ENCODE measurements at regions not wholly inside any gene's neighbourhood (a gene's known extent, or its start where the extent isn't known, plus 50 kb on each side); places are given as distances from the start of the nearest gene placed in this dataset.

DNA sequence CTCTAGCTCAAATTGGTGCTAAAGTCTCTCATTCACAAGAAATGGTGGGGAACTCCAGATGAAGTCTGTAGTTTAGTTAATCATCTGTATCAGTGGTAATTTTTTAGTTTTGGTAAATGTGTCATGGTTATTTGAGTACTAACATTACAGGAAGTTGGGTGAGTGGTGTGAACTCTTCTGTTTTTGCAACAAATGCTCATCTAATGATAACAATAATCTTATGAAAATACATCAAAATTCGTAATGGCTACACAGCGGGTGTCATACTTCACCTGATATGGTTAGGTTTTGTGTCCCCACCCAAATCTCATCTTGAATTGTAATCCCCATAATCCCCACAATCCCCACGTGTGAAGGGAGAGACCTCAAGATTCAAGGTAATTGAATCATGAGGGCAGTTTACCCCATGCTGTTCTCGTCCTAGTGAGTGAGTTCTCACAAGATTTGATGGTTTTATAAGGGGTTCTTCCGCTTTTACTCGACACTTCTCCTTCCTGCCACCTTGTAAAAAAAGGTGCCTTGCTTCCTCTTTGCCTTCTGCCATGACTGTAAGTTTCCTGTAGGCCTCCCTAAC lies 209.3 kb upstream of the FOXN3 start:
- no peak for DNase-seq

DNA sequence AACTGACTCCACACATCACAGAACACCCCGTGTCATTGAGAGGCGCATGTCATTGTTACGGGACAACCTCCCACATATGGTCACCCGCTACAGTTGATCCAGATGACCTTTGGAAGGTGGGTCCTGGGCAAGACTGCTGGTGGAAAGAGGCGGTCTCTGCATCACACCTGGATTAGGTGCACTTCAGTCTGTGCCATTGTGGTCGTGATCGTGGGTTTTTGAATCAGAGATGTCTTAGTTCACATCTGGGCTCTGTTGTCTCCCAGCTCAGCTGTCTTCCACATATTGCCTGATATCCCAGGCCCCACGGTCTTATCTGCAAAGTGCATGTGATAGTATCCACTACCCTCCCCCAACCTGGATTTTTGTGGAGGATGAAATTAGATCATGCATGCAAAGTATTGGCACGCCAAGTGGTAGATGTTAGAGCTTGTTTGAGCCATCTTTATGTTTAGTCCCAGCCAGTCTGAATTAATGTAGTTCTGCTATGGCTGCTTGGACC lies 208.7 kb upstream of the FOXN3 start:
- no peak for DNase-seq

GRCh38 chr14:89625244-89625713 lies 208.2 kb upstream of the FOXN3 start:
- peak; percentile 54 for DNase-seq

DNA sequence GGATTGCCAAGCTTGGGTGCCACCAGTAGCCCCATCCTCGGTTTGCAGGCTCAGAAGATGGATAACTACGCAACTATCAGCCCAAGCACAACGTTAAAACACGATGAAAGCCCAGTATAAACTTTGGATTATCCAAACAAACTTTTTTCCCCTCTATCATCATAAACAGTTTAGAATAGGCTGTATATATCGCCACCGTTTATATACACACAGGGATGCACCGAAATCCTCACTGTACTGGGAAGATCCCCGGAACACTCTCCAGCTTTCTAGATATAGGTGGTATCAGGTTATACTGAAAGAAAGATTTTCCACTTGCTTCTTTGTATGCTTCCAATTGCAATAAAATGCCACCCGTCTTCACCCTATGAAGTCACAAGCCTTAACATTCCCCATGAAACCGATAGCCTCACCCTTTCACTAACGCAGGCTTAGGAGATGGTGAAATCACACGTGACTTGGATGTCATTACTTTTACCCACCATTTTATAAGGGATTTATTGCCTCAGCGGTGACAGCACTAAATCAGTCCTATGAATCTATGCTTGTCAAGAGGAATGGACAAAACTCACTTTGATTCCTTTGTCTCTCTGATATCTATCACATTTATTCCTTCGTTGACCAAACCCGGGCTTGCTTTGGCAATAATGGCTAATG lies 207.6 kb upstream of the FOXN3 start:
- peak; percentile 54 for DNase-seq

GRCh38 chr14:89621791-89622638 lies 205.0 kb upstream of the FOXN3 start:
- DNase-seq, result no peak

DNA sequence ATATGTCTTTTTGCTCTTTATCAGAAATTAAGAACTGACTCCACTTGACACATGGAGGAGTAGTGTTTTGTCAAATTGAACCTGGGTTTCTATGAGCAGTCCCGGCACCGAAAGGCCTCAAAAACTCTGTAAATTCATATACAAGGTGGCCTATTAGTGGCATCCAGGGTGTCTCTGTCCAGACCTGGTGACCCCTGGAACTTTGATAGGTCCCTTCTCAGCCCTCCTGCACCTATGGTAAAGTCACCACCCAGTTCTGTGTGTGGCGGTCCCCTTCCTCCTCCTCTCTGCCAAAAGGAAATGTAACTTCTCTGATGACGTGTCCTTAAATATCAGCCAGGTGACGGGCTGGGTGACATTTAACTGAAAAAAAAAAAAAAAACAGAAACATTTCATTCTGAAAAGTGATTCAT lies 204.0 kb upstream of the FOXN3 start:
- DNase-seq, result no peak

DNA sequence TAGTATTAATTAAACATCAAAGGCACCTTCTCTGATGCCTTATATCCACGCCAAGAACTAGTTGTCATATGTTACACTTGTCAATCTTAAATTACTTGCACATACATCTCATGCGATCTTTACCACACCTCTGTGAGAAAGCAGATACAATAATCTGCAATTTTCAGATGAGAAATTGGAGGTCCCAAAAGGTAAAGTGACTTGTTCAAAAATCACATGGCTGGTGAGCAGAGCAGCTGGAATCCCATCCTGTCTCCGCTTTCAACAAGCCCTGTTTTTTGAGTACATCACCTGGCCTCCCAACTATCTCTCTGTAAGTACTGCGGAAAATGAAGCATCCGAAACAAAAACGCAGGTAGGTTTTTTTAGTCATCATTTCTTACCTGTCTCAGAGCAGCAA lies 203.4 kb upstream of the FOXN3 start:
- DNase-seq, result no peak

- no peak for DNase-seq
These were observed 202.6 kb upstream of the FOXN3 start for GRCh38 chr14:89619596-89619995.

- DNase-seq, result peak; percentile 75
These were observed 201.9 kb upstream of the FOXN3 start for GRCh38 chr14:89618811-89619551.

DNA sequence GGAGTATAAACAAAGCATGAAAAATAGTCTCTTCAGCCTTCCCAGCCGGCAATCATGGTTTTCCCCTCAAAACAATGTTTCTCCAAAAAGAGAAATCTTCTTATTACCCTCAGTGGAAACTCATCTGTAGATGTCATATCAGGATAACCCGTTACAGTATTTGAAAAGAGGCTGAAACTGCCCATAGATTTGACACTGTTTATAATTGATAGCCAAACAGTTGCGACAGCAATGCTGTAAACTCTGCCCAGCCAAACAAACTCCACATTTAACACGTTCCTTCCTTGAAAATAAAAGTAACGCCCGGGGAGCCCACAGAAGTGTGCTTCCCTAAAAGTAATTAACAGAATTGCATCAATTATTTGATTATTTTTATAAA lies 201.3 kb upstream of the FOXN3 start:
- DNase-seq, result peak; percentile 59

- peak; percentile 66 for DNase-seq
These were observed 200.7 kb upstream of the FOXN3 start for GRCh38 chr14:89617481-89618329.

DNA sequence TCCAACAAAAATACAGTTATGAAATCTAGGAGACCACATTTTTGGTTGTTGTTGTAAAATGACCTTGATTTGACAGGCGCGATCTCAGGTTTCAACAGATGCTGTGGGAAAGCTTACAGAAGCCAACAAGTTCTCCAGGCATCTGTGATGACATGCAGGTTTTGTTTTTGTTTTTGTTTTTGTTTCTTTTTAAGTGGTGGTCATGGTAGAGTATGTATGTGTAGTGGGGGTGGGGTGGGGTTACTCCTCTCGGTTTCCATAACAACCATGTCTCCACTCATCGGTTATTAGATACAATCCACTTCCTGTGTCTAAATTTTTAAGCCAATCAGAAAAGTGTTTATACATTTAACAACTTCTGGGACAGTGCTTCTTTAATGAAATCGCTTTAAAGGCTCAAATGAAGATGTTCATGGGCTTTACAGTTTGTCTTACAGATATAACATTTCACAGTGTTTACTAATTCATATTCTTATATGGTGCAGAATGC lies 199.9 kb upstream of the FOXN3 start:
- peak; percentile 30 for DNase-seq

DNA sequence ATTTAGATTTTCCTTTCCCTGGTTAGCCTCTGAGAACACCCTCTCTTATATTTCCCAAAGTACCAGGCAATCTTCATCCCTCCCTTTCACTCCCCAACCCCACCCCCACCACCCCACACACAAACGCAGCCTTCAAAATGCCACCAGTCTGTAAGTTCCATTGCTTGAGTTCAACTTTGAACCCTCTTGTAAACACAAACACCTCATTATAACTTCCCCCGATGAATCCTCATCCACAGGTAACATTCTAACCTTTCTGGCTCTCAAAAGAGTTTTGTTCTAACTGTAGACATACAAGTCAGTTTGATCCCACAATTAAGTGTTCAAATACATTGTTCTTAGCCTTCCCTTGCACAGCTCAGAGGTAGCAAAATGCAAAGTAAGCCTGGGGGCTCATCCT lies 199.4 kb upstream of the FOXN3 start:
- no peak for DNase-seq

- DNase-seq, result no peak
These were observed 198.4 kb upstream of the FOXN3 start for GRCh38 chr14:89615421-89615820.

- DNase-seq, result no peak
These were observed 197.1 kb upstream of the FOXN3 start for GRCh38 chr14:89614009-89614691.

DNA sequence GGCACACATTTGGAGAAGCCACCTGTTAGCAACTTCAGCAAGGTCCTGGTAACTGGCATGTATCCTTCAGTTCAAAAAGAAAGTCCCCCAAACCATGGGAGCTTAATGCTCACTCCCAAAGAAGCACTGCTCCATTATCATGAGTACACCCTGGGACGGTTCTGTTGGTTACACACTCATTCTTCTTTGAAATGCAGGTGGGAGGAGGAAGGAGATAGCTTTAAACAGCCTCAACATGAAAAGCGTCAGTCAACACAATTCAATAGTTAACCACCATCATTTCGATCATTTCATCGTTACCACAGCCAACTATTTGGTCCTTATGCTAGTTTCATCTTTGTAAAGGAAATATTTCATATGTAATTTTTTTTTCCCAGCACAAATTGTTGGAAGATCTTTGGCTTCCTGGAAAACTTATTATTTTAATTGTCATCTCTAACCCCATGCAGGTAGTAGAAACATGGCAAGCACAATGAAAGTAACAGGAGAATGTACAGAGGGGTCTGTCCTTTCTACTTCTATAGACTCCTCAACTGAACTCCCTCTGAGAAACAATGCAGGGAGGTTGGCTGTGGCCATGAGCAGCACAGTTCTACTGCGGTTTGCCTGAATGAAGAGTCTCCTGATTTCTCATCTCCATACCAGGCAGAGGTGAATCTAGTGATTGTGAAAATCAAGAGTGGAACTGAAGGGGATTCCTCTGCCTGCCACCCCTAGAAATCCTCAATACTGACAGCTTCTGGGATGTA lies 196.4 kb upstream of the FOXN3 start:
- no peak for DNase-seq

DNA sequence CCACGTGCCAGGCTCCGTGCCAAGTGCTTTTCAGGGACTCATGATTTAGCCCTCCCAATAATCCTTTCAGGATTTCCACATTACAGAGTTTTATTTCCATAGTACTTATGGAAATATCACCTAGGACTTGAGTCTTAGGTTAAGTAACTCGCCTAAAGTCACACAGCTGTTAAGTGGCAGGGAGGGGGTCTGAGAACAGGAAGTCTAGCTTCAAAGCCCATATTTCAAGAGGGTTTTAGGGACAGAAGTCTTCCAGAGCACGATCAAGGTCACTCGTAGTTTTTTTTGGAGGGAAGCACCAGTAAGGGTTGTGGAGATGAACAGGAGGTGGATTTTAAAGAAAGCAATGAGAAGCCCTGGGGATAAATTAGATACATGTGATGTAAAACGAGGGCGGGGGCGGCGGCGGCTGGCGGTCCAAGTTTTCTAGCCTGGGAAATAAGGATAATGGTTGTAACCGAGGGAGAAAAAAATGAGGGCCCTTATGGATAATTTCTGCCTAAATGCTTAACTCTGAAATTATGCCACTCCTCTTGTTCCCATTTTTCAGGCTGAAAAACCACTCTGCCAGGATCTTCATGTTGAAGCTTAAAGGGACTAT lies 192.6 kb upstream of the FOXN3 start:
- no peak for DNase-seq

DNA sequence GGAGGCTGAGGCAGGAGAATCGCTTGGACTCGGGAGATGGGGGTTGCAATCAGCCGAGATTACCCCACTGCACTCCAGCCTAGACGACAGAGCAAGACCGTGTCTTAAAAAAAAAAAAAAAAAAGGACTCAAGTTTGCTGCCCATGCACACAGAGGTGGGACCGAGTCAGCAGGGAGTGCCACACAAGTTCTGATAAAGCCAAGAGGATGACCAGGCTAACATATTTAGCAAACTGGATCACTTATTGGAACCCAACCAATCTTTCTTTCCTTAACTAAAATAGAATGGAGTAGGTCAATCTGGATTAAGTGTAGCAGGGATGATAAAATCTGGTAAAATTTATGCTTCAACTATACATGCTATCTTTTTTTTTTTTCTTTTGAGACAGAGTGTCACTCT lies 190.4 kb upstream of the FOXN3 start:
- DNase-seq, result no peak

GRCh38 chr14:89603938-89604480 lies 187.0 kb upstream of the FOXN3 start:
- DNase-seq, result no peak
